Naive thymus-derived CD4-positive, alpha-beta T cell (primary cell): ENCODE measurements at regions not wholly inside any gene's neighbourhood (a gene's known extent, or its start where the extent isn't known, plus 50 kb on each side); places are given as distances from the start of the nearest gene placed in this dataset.

ENCODE experiments used
- ATAC-seq: fragments of 150-1000 bp; cut with Tn5 transposase; 2 replicates; pipeline ENCODE4 v1.10.0; 2021; ENCODE audit warnings: mild to moderate bottlenecking, moderate library complexity
- CTCF ChIA-PET: fragments of 350-600 bp; sonication (Branson Sonifier 250); formaldehyde crosslinking; loops from one replicate; lab custom pipeline; 2021; ENCODE audit warnings: antibody characterized with exemption; lab: Charles Lee
- POLR2A ChIA-PET: fragments of 350-600 bp; sonication (Branson Sonifier 250); formaldehyde crosslinking; loops from one replicate; lab custom pipeline; 2021; ENCODE audit warnings: antibody characterized with exemption, inconsistent platforms; lab: Charles Lee
- DNase-seq, 9 donors: peaks; one replicate each; pipeline versions ENCODE4 v3.0.0 to v3.0.0-alpha.2; 2020 to 2022; ENCODE audit warnings: mixed read lengths in 1 of 9
- H3K27ac ChIP-seq: one replicate; pipeline ENCODE4 v1.7.0; 2013; ENCODE audit warnings: mild to moderate bottlenecking, low read depth, low read length, moderate library complexity
- H3K27me3 ChIP-seq, 2 donors: one replicate each; pipeline ENCODE4 v1.7.0; 2013; ENCODE audit warnings: low read length in 2 of 2, mild to moderate bottlenecking in 2 of 2, moderate library complexity in 2 of 2; ENCODE audit not compliant: control insufficient read depth in 2 of 2, insufficient read depth in 2 of 2
- H3K36me3 ChIP-seq, 3 experiments: 1 replicate in 2 of 3; 2 replicates in 1 of 3; pipeline ENCODE4 v1.7.0; 2013; ENCODE audit warnings: low read length in 3 of 3, mild to moderate bottlenecking in 3 of 3, moderate library complexity in 1 of 3; ENCODE audit not compliant: insufficient read depth in 3 of 3, control insufficient read depth in 2 of 3
- H3K4me1 ChIP-seq, 2 donors: one replicate each; pipeline ENCODE4 v1.7.0; 2013; ENCODE audit warnings: low read length in 2 of 2, mild to moderate bottlenecking in 2 of 2, moderate library complexity in 1 of 2; ENCODE audit not compliant: control insufficient read depth in 2 of 2, insufficient read depth in 2 of 2
- H3K4me3 ChIP-seq: 2 replicates; pipeline ENCODE4 v1.7.0; 2013; ENCODE audit warnings: mild to moderate bottlenecking, low read length
- H3K9me3 ChIP-seq, 3 experiments: 1 replicate in 2 of 3; 2 replicates in 1 of 3; pipeline ENCODE4 v1.7.0; 2013; ENCODE audit warnings: low read length in 3 of 3; ENCODE audit not compliant: control insufficient read depth in 2 of 3
- H3K27ac Mint-ChIP-seq, 9 donors: one replicate each; pipeline ENCODE4 v1.8.0; 2020 to 2022; ENCODE audit warnings: mixed read lengths in 9 of 9, mild to moderate bottlenecking in 8 of 9, moderate library complexity in 5 of 9, inconsistent platforms in 2 of 9
- H3K27me3 Mint-ChIP-seq, 5 donors: one replicate each; pipeline ENCODE4 v1.8.0; 2021 to 2022; ENCODE audit warnings: mixed read lengths in 5 of 5, mild to moderate bottlenecking in 1 of 5
- H3K36me3 Mint-ChIP-seq, 5 donors: one replicate each; pipeline ENCODE4 v1.8.0; 2020 to 2022; ENCODE audit warnings: mixed read lengths in 5 of 5, mild to moderate bottlenecking in 3 of 5, inconsistent platforms in 1 of 5
- H3K4me1 Mint-ChIP-seq, 7 donors: one replicate each; pipeline ENCODE4 v1.8.0; 2020 to 2022; ENCODE audit warnings: mixed read lengths in 7 of 7, mild to moderate bottlenecking in 3 of 7, inconsistent platforms in 1 of 7
- H3K4me3 Mint-ChIP-seq, 10 donors: one replicate each; pipeline ENCODE4 v1.8.0; 2020 to 2022; ENCODE audit warnings: mild to moderate bottlenecking in 10 of 10, mixed read lengths in 10 of 10, moderate library complexity in 6 of 10, inconsistent platforms in 2 of 10
- H3K9me3 Mint-ChIP-seq, 11 donors: one replicate each; pipeline ENCODE4 v1.8.0; 2020 to 2022; ENCODE audit warnings: mixed read lengths in 11 of 11, mild to moderate bottlenecking in 4 of 11, inconsistent platforms in 1 of 11, moderate library complexity in 1 of 11
- intact Hi-C, 2 donors: fragments of 100-400 bp; cut with micrococcal nuclease; formaldehyde crosslinking; loops; one replicate each; pipeline ENCODE4 v1.15.1; 2023

DNA sequence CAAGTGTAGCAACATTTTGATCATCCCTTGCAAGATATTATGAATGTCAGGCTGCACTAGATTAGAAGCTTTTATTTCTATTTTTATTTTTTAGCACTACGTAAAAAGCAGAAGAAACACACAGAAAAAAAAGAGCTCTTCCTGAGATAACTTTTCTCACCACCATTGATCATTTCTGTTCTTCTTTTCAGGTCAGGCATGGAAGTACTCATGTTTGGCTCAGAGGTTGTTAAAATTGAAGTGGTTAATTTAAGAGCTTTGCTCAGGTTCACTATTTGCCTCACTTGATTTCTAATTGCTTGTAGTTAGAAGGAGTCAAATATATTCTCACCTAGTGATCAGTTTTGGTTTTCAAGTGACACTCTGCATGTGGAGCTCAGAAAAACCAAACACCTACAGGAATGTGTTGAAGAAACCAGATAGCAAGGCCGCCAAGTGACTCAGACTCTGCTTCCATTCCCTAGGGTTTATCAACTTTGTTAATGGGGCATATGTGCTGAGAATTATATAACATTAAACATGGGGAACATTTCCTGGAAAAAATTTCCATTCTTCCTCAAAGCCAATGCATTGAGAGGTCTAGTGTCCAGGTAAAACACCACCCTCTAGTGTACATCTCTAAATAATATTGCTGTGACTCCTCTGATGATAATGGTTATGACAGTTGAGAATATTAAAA lies 679.8 kb downstream of the CETN3 start:
- no peak overlapping the region for H3K27ac Mint-ChIP-seq
- no peak for ATAC-seq
- H3K4me3 Mint-ChIP-seq, result no peak overlapping the region
- ChIA-PET CTCF (no interaction called here), POLR2A (no interaction called here)
- H3K4me3 ChIP-seq, result no peak overlapping the region
- no peaks in the 10 kb centered on the region for H3K9me3 ChIP-seq
- H3K27me3 Mint-ChIP-seq, result peaks cover 0 to 7% (median 0%) of the 10 kb centered on the region in 5 donors
- no peak for DNase-seq
- peaks cover 0 to 10% (median 0%) of the 10 kb centered on the region in 11 donors for H3K9me3 Mint-ChIP-seq
- no peaks in the 10 kb centered on the region for H3K36me3 ChIP-seq
- H3K27me3 ChIP-seq, result no peaks in the 10 kb centered on the region
- no peaks in the 10 kb centered on the region for H3K4me1 Mint-ChIP-seq
- intact Hi-C loops, result no loop called here
- no peaks in the 10 kb centered on the region for H3K4me1 ChIP-seq
- no peaks in the 10 kb centered on the region for H3K36me3 Mint-ChIP-seq
- no peak overlapping the region for H3K27ac ChIP-seq

DNA sequence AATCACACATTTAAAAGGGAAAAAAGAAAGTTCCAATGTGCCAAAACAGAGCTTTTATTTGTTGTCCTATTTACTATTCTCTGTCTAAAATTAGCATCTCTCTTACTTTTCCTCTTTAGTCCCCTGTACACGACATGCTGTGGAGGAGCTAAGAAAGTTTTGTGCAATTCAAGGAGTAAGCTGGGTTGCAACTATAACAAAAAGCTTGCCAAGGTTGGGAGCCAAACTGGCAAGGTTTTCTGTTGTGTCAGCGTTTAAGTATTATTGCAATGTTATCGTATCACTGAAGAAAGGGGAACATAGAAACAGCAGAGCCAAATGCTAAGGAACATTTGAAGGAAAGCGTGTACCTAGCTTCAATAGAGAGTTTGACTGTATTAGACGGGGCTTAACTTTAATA lies 680.8 kb downstream of the CETN3 start:
- H3K4me1 ChIP-seq, result no peaks in the 10 kb centered on the region
- no peaks in the 10 kb centered on the region for H3K9me3 ChIP-seq
- H3K4me3 ChIP-seq, result no peak overlapping the region
- ChIA-PET CTCF (no interaction called here), POLR2A (no interaction called here)
- no peak overlapping the region for H3K4me3 Mint-ChIP-seq
- DNase-seq, result no peak
- ATAC-seq, result no peak
- H3K4me1 Mint-ChIP-seq, result no peaks in the 10 kb centered on the region
- H3K9me3 Mint-ChIP-seq, result peaks cover 0 to 18% (median 0%) of the 10 kb centered on the region in 11 donors
- no peaks in the 10 kb centered on the region for H3K36me3 Mint-ChIP-seq
- intact Hi-C loops, result no loop called here
- H3K27ac Mint-ChIP-seq, result no peak overlapping the region
- no peak overlapping the region for H3K27ac ChIP-seq
- H3K27me3 Mint-ChIP-seq, result peaks cover 0 to 7% (median 0%) of the 10 kb centered on the region in 5 donors
- H3K27me3 ChIP-seq, result no peaks in the 10 kb centered on the region
- H3K36me3 ChIP-seq, result no peaks in the 10 kb centered on the region

DNA sequence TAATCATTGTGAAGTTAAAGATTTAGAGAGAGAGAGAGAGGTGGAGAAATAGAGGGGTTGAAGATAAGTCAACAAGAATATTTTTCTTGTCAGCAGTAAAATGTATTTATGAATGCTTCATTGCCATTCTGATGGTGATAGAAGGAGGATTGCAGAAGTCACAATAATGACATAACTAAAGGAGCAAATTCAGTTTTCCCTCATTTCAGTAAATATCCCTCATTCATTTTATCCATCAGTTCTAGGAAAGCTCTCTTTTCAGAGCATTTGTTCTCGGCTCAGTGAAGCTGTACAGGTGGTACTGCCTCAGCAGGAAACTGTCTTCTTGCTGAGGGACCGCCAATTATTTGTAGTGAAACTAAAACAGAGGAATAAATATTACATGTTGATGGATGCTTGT lies 681.4 kb downstream of the CETN3 start:
- H3K27me3 ChIP-seq, result no peaks in the 10 kb centered on the region
- POLR2A ChIA-PET, result no interaction called here
- Mint-ChIP-seq H3K9me3 (peaks cover 0 to 18% (median 0%) of the 10 kb centered on the region in 11 donors), H3K4me1 (no peaks in the 10 kb centered on the region), H3K27ac (no peak overlapping the region), H3K27me3 (peaks cover 0 to 7% (median 0%) of the 10 kb centered on the region in 5 donors), H3K4me3 (no peak overlapping the region), H3K36me3 (no peaks in the 10 kb centered on the region)
- H3K27ac ChIP-seq, result no peak overlapping the region
- no peaks in the 10 kb centered on the region for H3K9me3 ChIP-seq
- DNase-seq (no peak), ATAC-seq (no peak)
- CTCF ChIA-PET, result no interaction called here
- no peaks in the 10 kb centered on the region for H3K36me3 ChIP-seq
- no peak overlapping the region for H3K4me3 ChIP-seq
- intact Hi-C loops, result no loop called here
- no peaks in the 10 kb centered on the region for H3K4me1 ChIP-seq

DNA sequence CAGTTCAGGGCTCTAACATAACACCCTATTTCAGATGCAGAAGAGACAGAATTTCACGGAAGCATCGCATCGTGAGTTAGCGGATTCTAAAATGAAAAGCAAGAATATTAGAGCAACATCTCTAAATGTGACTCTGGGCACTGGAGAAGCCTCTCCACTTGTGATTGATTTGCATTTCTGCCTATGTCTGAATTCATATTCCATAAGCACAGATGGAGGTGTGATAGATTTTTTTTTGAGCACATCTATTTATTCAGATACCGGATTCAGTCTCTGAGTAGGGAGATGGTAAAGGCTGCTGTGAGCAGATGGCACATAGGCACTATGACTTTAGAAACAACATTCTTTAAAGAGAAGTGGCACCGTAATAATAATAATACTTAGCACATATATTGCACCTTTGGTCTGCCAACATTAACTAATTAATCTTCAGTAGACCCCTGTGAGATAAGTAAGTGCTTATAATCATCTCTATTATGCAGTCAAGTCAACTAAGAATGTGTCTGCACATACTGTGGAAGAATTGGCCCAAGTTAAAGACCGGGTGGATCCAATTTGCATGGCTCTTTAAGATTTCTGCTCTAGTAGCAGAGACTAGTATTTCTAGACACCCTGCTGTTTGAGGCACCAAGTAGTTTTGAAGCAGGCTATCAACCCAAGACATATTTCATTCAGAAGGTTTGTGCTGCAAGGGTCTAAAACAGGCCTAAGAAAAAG lies 685.0 kb downstream of the CETN3 start:
- DNase-seq (no peak), ATAC-seq (no peak)
- Mint-ChIP-seq H3K9me3 (peaks cover 0 to 18% (median 1%) of the 10 kb centered on the region in 11 donors), H3K36me3 (no peaks in the 10 kb centered on the region), H3K27me3 (peaks cover 0 to 7% (median 0%) of the 10 kb centered on the region in 5 donors), H3K4me1 (no peaks in the 10 kb centered on the region), H3K27ac (no peak overlapping the region), H3K4me3 (no peak overlapping the region)
- POLR2A ChIA-PET, result no interaction called here
- no peaks in the 10 kb centered on the region for H3K4me1 ChIP-seq
- no peaks in the 10 kb centered on the region for H3K36me3 ChIP-seq
- no peaks in the 10 kb centered on the region for H3K9me3 ChIP-seq
- no peak overlapping the region for H3K4me3 ChIP-seq
- CTCF ChIA-PET, result no interaction called here
- H3K27me3 ChIP-seq, result no peaks in the 10 kb centered on the region
- H3K27ac ChIP-seq, result no peak overlapping the region
- intact Hi-C loops, result no loop called here

DNA sequence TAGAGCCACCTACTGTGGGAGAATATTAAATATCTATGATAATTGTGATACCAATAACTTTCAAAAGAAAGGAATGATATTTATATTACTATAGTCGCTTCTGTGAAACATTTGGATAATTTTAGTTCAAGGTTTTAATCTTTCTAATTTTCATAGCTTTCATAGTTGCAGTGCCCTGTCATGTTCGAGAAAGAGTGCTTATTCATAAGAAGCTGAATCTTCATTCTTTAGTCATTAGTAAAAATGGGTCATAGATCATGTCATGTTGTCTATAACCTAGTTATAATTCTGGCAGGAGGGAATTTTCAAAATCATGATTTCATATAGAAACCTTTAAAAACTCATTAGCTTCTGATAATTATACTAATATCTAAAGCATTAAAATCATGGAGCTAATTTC lies 685.6 kb downstream of the CETN3 start:
- no peaks in the 10 kb centered on the region for H3K9me3 ChIP-seq
- no peak for ATAC-seq
- no peak overlapping the region for H3K4me3 ChIP-seq
- DNase-seq, result no peak
- no peak overlapping the region for H3K27ac Mint-ChIP-seq
- H3K36me3 ChIP-seq, result no peaks in the 10 kb centered on the region
- ChIA-PET POLR2A (no interaction called here), CTCF (no interaction called here)
- H3K4me3 Mint-ChIP-seq, result no peak overlapping the region
- no peaks in the 10 kb centered on the region for H3K4me1 Mint-ChIP-seq
- no peaks in the 10 kb centered on the region for H3K27me3 ChIP-seq
- no peak overlapping the region for H3K27ac ChIP-seq
- no peaks in the 10 kb centered on the region for H3K4me1 ChIP-seq
- no peaks in the 10 kb centered on the region for H3K36me3 Mint-ChIP-seq
- peaks cover 0 to 7% (median 0%) of the 10 kb centered on the region in 5 donors for H3K27me3 Mint-ChIP-seq
- intact Hi-C loops, result no loop called here
- peaks cover 0 to 18% (median 1%) of the 10 kb centered on the region in 11 donors for H3K9me3 Mint-ChIP-seq

DNA sequence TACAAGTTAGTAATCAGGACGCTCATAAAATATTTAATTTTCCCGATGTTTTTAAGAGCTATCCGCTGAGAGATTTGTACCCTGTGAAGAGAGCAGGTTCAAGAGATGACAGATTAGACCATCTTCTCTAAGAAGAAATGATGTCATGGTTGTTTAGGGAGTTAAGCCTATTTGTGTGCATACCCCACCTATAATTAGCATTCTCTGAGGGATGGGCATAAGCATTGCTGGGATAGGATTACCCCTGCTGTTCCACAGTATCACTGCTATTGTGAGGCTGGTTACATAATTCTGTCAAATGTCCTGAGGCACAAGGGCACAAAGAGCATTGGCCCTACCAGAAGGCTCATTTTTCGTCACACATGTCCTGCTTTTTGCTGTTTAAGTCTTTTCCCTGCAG lies 687.0 kb downstream of the CETN3 start:
- Mint-ChIP-seq H3K27ac (no peak overlapping the region), H3K27me3 (peaks cover 0 to 7% (median 0%) of the 10 kb centered on the region in 5 donors), H3K4me3 (no peak overlapping the region), H3K4me1 (no peaks in the 10 kb centered on the region), H3K9me3 (peaks cover 0 to 18% (median 0%) of the 10 kb centered on the region in 11 donors), H3K36me3 (no peaks in the 10 kb centered on the region)
- Histone ChIP-seq H3K27ac (no peak overlapping the region), H3K36me3 (no peaks in the 10 kb centered on the region), H3K4me1 (no peaks in the 10 kb centered on the region), H3K9me3 (no peaks in the 10 kb centered on the region), H3K4me3 (no peak overlapping the region), H3K27me3 (no peaks in the 10 kb centered on the region)
- ATAC-seq, result no peak
- intact Hi-C loops, result no loop called here
- no peak for DNase-seq
- POLR2A ChIA-PET, result no interaction called here
- CTCF ChIA-PET, result no interaction called here

DNA sequence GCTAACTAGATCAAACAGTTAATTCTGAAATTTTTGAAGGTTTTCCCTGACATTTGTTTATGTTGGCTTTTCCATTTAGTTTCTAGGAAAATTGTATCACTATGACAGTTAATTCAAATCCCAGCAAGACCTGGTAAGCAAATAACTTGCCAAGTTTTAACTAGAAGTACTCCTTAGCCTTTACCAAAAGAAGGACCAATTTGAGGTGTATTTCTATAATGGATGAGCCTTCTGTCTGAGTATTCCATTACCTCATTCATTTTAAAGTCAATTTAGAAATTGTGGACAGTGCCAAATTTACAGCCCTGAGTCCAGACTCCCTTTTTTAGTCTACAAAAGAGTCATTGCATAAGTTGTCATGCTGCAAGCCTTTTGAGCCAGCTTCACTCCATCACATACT lies 687.6 kb downstream of the CETN3 start:
- ATAC-seq, result no peak
- no peak overlapping the region for H3K27ac ChIP-seq
- no peaks in the 10 kb centered on the region for H3K4me1 ChIP-seq
- Mint-ChIP-seq H3K27ac (no peak overlapping the region), H3K4me3 (no peak overlapping the region), H3K27me3 (peaks cover 0 to 7% (median 0%) of the 10 kb centered on the region in 5 donors), H3K36me3 (no peaks in the 10 kb centered on the region), H3K4me1 (no peaks in the 10 kb centered on the region), H3K9me3 (peaks cover 0 to 18% (median 0%) of the 10 kb centered on the region in 11 donors)
- H3K9me3 ChIP-seq, result no peaks in the 10 kb centered on the region
- intact Hi-C loops, result no loop called here
- ChIA-PET POLR2A (no interaction called here), CTCF (no interaction called here)
- H3K36me3 ChIP-seq, result no peaks in the 10 kb centered on the region
- DNase-seq, result no peak
- H3K27me3 ChIP-seq, result no peaks in the 10 kb centered on the region
- H3K4me3 ChIP-seq, result no peak overlapping the region
